HEK293 (cell line): ENCODE measurements at regions not wholly inside any gene's neighbourhood (a gene's known extent, or its start where the extent isn't known, plus 50 kb on each side); places are given as distances from the start of the nearest gene placed in this dataset.

ENCODE experiments used
- CTCF ChIA-PET: fragments of 350-600 bp; formaldehyde crosslinking; extraction: SDS; loops from one replicate; lab custom pipeline; 2021; ENCODE audit warnings: antibody characterized with exemption; lab: Yijun Ruan, JAX
- POLR2A ChIA-PET: fragments of 300-600 bp; formaldehyde crosslinking; extraction: SDS; loops from one replicate; lab custom pipeline; 2020; ENCODE audit warnings: antibody characterized with exemption, inconsistent platforms; lab: Yijun Ruan, JAX
- H3K27ac ChIP-seq: fragments of 200-500 bp; sonication (Bioruptor generic); 2 replicates; pipeline ENCODE4 v1.5.1; 2014; ENCODE audit warnings: low read depth, low read length, control low read depth, inconsistent platforms; ENCODE audit errors: extremely low read depth
- H3K36me3 ChIP-seq, 2 experiments: fragments of 200-500 bp in 1 of 2; sonication (Bioruptor generic) in 1 of 2; 1 replicate in 1 of 2; 2 replicates in 1 of 2; pipeline ENCODE4 v1.5.1; 2014 to 2017; ENCODE audit warnings: inconsistent platforms in 2 of 2, low read length in 2 of 2; ENCODE audit not compliant: control insufficient read depth in 2 of 2, insufficient read depth in 1 of 2
- H3K4me1 ChIP-seq: fragments of 200-500 bp; sonication (Bioruptor generic); 2 replicates; pipeline ENCODE4 v1.5.1; 2014; ENCODE audit warnings: mild to moderate bottlenecking, low read length, inconsistent platforms; ENCODE audit not compliant: control insufficient read depth, insufficient read depth
- H3K4me3 ChIP-seq: 2 replicates; pipeline ENCODE4 v1.5.1; 2011; ENCODE audit warnings: low read depth, mild to moderate bottlenecking, control low read depth, low read length, moderate library complexity
- H3K9me3 ChIP-seq: fragments of 200-500 bp; sonication (Bioruptor generic); 2 replicates; pipeline ENCODE4 v1.5.1; 2014; ENCODE audit warnings: low read depth, low read length, inconsistent platforms; ENCODE audit not compliant: control insufficient read depth, insufficient read depth
- AEBP2 ChIP-seq: fragments of 450-650 bp; formaldehyde crosslinking; IDR thresholded peaks from 2 replicates; pipeline ENCODE4 v1.5.1; 2016; ENCODE audit warnings: missing biosample characterization, missing genetic modification characterization, borderline replicate concordance
- FEZF1 ChIP-seq: fragments of 450-650 bp; formaldehyde crosslinking; IDR thresholded peaks from 2 replicates; pipeline ENCODE4 v1.5.1; 2016; ENCODE audit warnings: missing biosample characterization, missing genetic modification characterization
- GFI1B ChIP-seq: fragments of 450-650 bp; formaldehyde crosslinking; IDR thresholded peaks from 2 replicates; pipeline ENCODE4 v1.5.1; 2016; ENCODE audit warnings: missing biosample characterization, missing genetic modification characterization
- GLI2 ChIP-seq: fragments of 450-650 bp; formaldehyde crosslinking; IDR thresholded peaks from 2 replicates; pipeline ENCODE4; 2017; ENCODE audit warnings: missing biosample characterization, missing genetic modification characterization, low read depth, borderline replicate concordance
- IKZF3 ChIP-seq: fragments of 450-650 bp; IDR thresholded peaks from 2 replicates; pipeline ENCODE4 v1.5.0; 2018; ENCODE audit warnings: missing biosample characterization, mild to moderate bottlenecking, missing genetic modification characterization, moderate library complexity
- KLF10 ChIP-seq: fragments of 450-650 bp; IDR thresholded peaks from 2 replicates; pipeline ENCODE4 v1.5.1; 2018; ENCODE audit warnings: missing biosample characterization, mild to moderate bottlenecking, missing genetic modification characterization
- KLF17 ChIP-seq: fragments of 450-650 bp; formaldehyde crosslinking; IDR thresholded peaks from 2 replicates; pipeline ENCODE4 v1.5.1; 2016; ENCODE audit warnings: missing biosample characterization, missing genetic modification characterization
- MZF1 ChIP-seq: fragments of 450-650 bp; formaldehyde crosslinking; IDR thresholded peaks from 2 replicates; pipeline ENCODE4 v1.5.1; 2017; ENCODE audit warnings: missing biosample characterization, missing genetic modification characterization, borderline replicate concordance
- PBX3 ChIP-seq: sonication (generic); formaldehyde crosslinking; IDR thresholded peaks from 2 replicates; pipeline ENCODE4 v1.8.1; 2022; ENCODE audit warnings: mild to moderate bottlenecking, moderate library complexity, missing genetic modification reagents
- REPIN1 ChIP-seq: fragments of 450-650 bp; formaldehyde crosslinking; IDR thresholded peaks from 2 replicates; pipeline ENCODE4 v1.5.1; 2017; ENCODE audit warnings: missing biosample characterization, missing genetic modification characterization, low read depth
- TCF7L2 ChIP-seq: IDR thresholded peaks from 2 replicates; pipeline ENCODE4 v1.6.1; 2011; ENCODE audit warnings: low read depth, mild to moderate bottlenecking, inconsistent platforms, low read length, moderate library complexity, borderline replicate concordance
- WT1 ChIP-seq: fragments of 450-650 bp; formaldehyde crosslinking; IDR thresholded peaks from 2 replicates; pipeline ENCODE4 v1.5.1; 2016; ENCODE audit warnings: missing biosample characterization, missing genetic modification characterization
- ZBTB21 ChIP-seq: fragments of 450-650 bp; formaldehyde crosslinking; IDR thresholded peaks from 2 replicates; pipeline ENCODE4 v1.5.1; 2017; ENCODE audit warnings: missing biosample characterization, missing genetic modification characterization
- ZEB2 ChIP-seq: fragments of 450-650 bp; formaldehyde crosslinking; IDR thresholded peaks from 2 replicates; pipeline ENCODE4 v1.5.1; 2016; ENCODE audit warnings: missing biosample characterization, missing genetic modification characterization
- ZFP69B ChIP-seq: fragments of 450-650 bp; formaldehyde crosslinking; IDR thresholded peaks from 2 replicates; pipeline ENCODE4 v1.5.1; 2016; ENCODE audit warnings: missing biosample characterization, missing genetic modification characterization
- ZNF19 ChIP-seq: fragments of 450-650 bp; formaldehyde crosslinking; IDR thresholded peaks from 2 replicates; pipeline ENCODE4; 2016; ENCODE audit warnings: missing biosample characterization, missing genetic modification characterization, low read depth
- ZNF214 ChIP-seq: fragments of 450-650 bp; formaldehyde crosslinking; IDR thresholded peaks from 2 replicates; pipeline ENCODE4 v1.5.1; 2017; ENCODE audit warnings: missing biosample characterization, mild to moderate bottlenecking, missing genetic modification characterization, borderline replicate concordance
- ZNF221 ChIP-seq: fragments of 450-650 bp; formaldehyde crosslinking; IDR thresholded peaks from 2 replicates; pipeline ENCODE4 v1.5.1; 2017; ENCODE audit warnings: missing biosample characterization, missing genetic modification characterization, borderline replicate concordance
- ZNF23 ChIP-seq: fragments of 450-650 bp; formaldehyde crosslinking; IDR thresholded peaks from 2 replicates; pipeline ENCODE4 v1.5.1; 2016; ENCODE audit warnings: missing biosample characterization, missing genetic modification characterization, borderline replicate concordance
- ZNF266 ChIP-seq: fragments of 450-650 bp; formaldehyde crosslinking; IDR thresholded peaks from 2 replicates; pipeline ENCODE4 v1.5.1; 2016; ENCODE audit warnings: missing biosample characterization, missing genetic modification characterization, low read depth
- ZNF311 ChIP-seq: fragments of 450-650 bp; formaldehyde crosslinking; IDR thresholded peaks from 2 replicates; pipeline ENCODE4 v1.5.1; 2017; ENCODE audit warnings: missing biosample characterization, missing genetic modification characterization, borderline replicate concordance
- ZNF362 ChIP-seq: fragments of 450-650 bp; formaldehyde crosslinking; IDR thresholded peaks from 2 replicates; pipeline ENCODE4 v1.5.1; 2016; ENCODE audit warnings: missing biosample characterization, missing genetic modification characterization
- ZNF37A ChIP-seq: fragments of 450-650 bp; IDR thresholded peaks from 2 replicates; pipeline ENCODE4 v1.5.1; 2018; ENCODE audit warnings: missing biosample characterization, missing genetic modification characterization
- ZNF423 ChIP-seq: fragments of 450-650 bp; formaldehyde crosslinking; IDR thresholded peaks from 2 replicates; pipeline ENCODE4 v1.5.1; 2016; ENCODE audit warnings: missing biosample characterization, missing genetic modification characterization
- ZNF544 ChIP-seq: fragments of 450-650 bp; formaldehyde crosslinking; IDR thresholded peaks from 2 replicates; pipeline ENCODE4 v1.5.0; 2017; ENCODE audit warnings: missing biosample characterization, missing genetic modification characterization
- ZNF548 ChIP-seq: fragments of 450-650 bp; formaldehyde crosslinking; IDR thresholded peaks from 2 replicates; pipeline ENCODE4 v1.5.1; 2016; ENCODE audit warnings: missing biosample characterization, missing genetic modification characterization
- ZNF555 ChIP-seq: fragments of 450-650 bp; formaldehyde crosslinking; conservative IDR thresholded peaks from 2 replicates; pipeline ENCODE4 v1.5.1; 2017; ENCODE audit warnings: missing biosample characterization, mild to moderate bottlenecking, missing genetic modification characterization, inconsistent platforms
- ZNF560 ChIP-seq: fragments of 450-650 bp; formaldehyde crosslinking; IDR thresholded peaks from 2 replicates; pipeline ENCODE4 v1.5.1; 2017; ENCODE audit warnings: missing biosample characterization, missing genetic modification characterization, borderline replicate concordance
- ZNF76 ChIP-seq: fragments of 450-650 bp; formaldehyde crosslinking; IDR thresholded peaks from 2 replicates; pipeline ENCODE4; 2016; ENCODE audit warnings: low read depth, missing biosample characterization, missing genetic modification characterization, borderline replicate concordance
- ZNF768 ChIP-seq: fragments of 450-650 bp; formaldehyde crosslinking; IDR thresholded peaks from 2 replicates; pipeline ENCODE4 v1.5.1; 2018; ENCODE audit warnings: missing biosample characterization, mild to moderate bottlenecking, missing genetic modification characterization
- ZNF776 ChIP-seq: fragments of 450-650 bp; formaldehyde crosslinking; IDR thresholded peaks from 2 replicates; pipeline ENCODE4 v1.5.0; 2017; ENCODE audit warnings: missing biosample characterization, missing genetic modification characterization, borderline replicate concordance
- ZNF777 ChIP-seq: fragments of 450-650 bp; formaldehyde crosslinking; IDR thresholded peaks from 2 replicates; pipeline ENCODE4 v1.5.1; 2017; ENCODE audit warnings: missing biosample characterization, missing genetic modification characterization, borderline replicate concordance

- Histone ChIP-seq H3K4me1 (no peaks in the 10 kb centered on the region), H3K4me3 (no peak overlapping the region), H3K36me3 (no peaks in the 10 kb centered on the region), H3K27ac (no peak overlapping the region), H3K9me3 (peaks cover 3% of the 10 kb centered on the region; the same call in 1 of the 2 replicates)
- ChIA-PET CTCF (interaction anchor here (0.7 kb wide), 1 partner anchor 621 kb away, joined by 3 read pairs; no protein-coding TSS in a partner anchor), POLR2A (no interaction called here)
- TF ChIP-seq KLF17 (no peak), FEZF1 (tag by site-specific recombination) (no peak), ZNF23 (no peak), ZNF768 (no peak), ZNF37A (no peak), ZNF776 (tag by site-specific recombination) (no peak), IKZF3 (tag by site-specific recombination) (no peak), ZFP69B (tag by site-specific recombination) (no peak), ZNF423 (no peak), ZBTB21 (no peak), KLF10 (tag by site-specific recombination) (no peak), ZNF214 (no peak), ZNF221 (tag by site-specific recombination) (no peak), ZNF777 (tag by site-specific recombination) (no peak), ZNF548 (tag by site-specific recombination) (no peak)
Observed at GRCh38 chr21:16514316-16514715, 784.5 kb downstream of the USP25 start.

- H3K4me3 ChIP-seq, result no peak overlapping the region
- no peaks in the 10 kb centered on the region for H3K4me1 ChIP-seq
- ChIA-PET CTCF (no interaction called here), POLR2A (no interaction called here)
- no peak overlapping the region for H3K27ac ChIP-seq
- H3K9me3 ChIP-seq, result peaks cover 3% of the 10 kb centered on the region; the same call in 1 of the 2 replicates
- TF ChIP-seq ZNF362 (no peak), ZNF37A (no peak), ZNF548 (tag by site-specific recombination) (no peak), ZNF266 (no peak), ZNF560 (tag by site-specific recombination) (no peak), ZEB2 (no peak), AEBP2 (no peak)
- no peaks in the 10 kb centered on the region; a peak in 1 of 3 replicates for H3K36me3 ChIP-seq
Observed at GRCh38 chr21:16517383-16517782, 787.6 kb downstream of the USP25 start.

GRCh38 chr21:16519036-16519435 is 789.3 kb downstream of the USP25 start:
- POLR2A ChIA-PET, result no interaction called here
- H3K4me3 ChIP-seq, result no peak overlapping the region
- CTCF ChIA-PET, result no interaction called here
- no peak overlapping the region for H3K27ac ChIP-seq
- H3K4me1 ChIP-seq, result peaks cover 6% of the 10 kb centered on the region
- H3K9me3 ChIP-seq, result peaks cover 3% of the 10 kb centered on the region; the same call in 1 of the 2 replicates
- no peaks in the 10 kb centered on the region; a peak in 1 of 3 replicates for H3K36me3 ChIP-seq
- no peak for TF ChIP-seq ZNF555 (tag by site-specific recombination)
- no peak for TF ChIP-seq WT1 (tag by site-specific recombination)
- TF ChIP-seq REPIN1, result no peak
- TF ChIP-seq PBX3, result no peak
- no peak for TF ChIP-seq ZNF19 (tag by site-specific recombination)
- TF ChIP-seq ZNF311 (tag by site-specific recombination), result no peak
- TF ChIP-seq ZNF76, result no peak
- no peak for TF ChIP-seq TCF7L2
- TF ChIP-seq GFI1B (tag by site-specific recombination), result no peak
- no peak for TF ChIP-seq ZNF544
- TF ChIP-seq GLI2 (tag by site-specific recombination), result no peak
- no peak for TF ChIP-seq MZF1 (tag by site-specific recombination)
